ENCODE measurements at regions not wholly inside any gene's neighbourhood (a gene's known extent, or its start where the extent isn't known, plus 50 kb on each side); places are given as distances from the start of the nearest gene placed in this dataset.
A peak's percentile ranks its signal among the peaks of the same experiment; 100 is the strongest.
"Not testable (repeated sequence)": the region's sequence is repeated elsewhere in the genome, so short reads cannot be mapped to it uniquely, and the experiment has no call there.

DNA sequence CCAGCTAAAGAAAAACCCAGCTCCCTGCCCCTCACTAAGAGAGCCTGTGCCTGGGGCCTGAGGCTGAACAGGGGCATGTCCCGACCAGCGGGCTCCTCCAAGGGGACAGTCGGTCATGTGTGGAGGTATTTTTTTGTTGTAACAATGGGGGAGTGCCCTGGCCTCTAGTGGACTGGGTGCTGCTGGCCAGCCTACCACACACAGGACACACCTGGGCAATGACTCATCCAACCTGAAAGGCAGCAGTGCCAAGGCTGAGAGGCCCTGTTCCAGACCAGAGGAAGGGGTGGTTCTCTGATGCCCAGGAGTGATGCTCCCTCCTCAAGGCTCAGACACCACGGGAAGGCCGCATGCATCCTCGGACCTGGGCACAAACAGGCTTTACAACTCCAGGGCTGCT is 181.5 kb downstream of the OLFM1 start:
- DNase-seq (ENCODE audit: extremely low read depth, low read depth) = no peak

DNA sequence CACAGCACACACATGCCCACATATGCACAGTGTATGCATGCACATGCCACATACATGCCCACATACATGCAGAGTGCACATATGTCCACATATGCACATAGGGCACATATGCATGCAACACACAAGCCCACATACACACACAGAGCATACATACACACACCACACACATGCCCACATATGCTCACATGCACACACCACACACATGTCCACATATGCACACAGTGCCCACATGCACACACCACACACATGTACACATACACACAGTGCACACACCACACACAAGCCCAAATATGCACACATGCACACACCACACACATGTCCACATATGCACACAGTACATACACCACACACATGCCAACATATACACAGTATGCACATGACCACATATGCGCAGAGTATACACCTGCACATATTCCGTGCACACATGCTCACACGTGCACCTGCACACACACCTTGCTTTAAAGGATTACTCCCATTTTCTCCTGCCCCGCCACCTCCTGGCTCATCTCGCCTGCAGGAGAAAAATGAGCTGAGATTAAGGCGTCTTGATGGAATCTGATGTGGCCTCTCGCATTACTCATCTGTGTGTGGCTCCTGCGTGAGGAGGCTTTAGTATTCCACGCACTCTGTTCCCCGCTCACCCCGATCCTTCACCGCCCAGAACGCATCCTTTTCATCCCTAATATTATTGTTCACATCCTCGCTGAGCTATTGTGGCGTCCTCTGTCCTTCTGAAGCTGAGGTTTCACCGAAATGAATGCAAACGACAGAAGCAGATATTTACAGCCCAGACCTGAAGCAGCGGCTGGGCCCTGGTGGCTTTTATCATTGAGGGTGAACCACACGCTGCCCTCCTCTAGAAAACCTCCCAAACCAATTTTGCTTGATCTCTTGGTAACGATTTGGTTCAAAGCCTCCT is 182.7 kb downstream of the OLFM1 start:
- DNase-seq (ENCODE audit: extremely low read depth, low read depth) = no peak

DNA sequence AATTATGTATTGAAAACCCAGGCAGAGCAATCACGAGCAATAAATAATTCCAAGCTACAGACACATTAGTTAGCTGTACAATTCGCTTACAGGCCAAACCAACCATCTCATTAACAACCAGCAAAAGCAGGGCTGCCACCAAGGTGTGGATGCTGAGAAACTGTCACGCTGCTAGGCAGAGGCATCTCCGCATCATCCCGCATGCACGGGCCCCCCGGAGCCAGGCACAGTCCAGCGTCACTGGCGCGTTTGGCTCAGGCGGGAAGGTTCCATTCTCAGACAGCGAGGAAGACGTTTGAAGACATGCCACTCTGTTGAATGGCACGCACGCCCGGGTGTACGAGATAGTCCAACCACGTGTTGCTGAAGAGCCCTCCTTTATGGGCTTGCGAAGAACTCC is 184.0 kb downstream of the OLFM1 start:
- no peak for DNase-seq (ENCODE audit: extremely low read depth, low read depth)

DNA sequence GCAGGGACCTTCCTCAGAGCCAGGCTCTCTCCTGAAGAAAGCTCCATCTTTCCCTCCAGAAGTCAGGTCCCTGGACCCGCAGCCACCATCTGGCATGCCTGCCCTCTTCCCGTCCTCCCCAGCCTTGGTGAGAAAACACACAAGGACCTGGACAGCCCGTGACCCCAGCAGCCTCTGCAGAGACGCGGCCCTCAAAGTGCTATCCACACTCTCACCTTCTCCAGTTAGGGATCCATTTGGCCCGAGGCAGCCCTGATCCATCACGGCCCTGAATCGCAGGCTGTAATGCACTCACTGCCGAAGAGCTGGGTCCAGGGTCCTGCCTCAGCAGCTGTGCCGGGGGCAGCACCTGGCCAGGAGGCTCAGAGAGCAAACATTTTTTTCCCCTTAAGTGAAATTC is 185.1 kb downstream of the OLFM1 start:
- no peak for DNase-seq (ENCODE audit: extremely low read depth, low read depth)

DNA sequence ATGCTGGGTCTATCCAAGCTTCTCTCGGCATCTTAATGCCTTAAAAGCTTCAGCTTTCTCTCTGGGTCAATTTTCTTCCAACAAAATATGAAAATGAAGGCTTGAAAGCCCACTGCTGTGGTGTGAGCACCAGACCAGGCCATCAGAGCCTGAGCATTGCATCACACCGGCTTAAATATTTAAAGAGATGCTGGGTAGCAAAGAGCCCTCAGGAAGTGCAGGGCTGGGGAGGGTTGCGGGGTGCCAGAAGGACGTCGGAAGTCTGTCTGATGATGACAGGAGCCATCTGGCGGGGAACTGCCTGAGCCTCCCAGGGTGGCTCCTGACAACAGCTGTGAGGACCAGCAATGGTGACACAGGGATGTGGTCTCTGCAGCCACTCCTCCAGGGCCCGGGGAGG is 185.5 kb downstream of the OLFM1 start:
- DNase-seq (ENCODE audit: extremely low read depth, low read depth) = no peak

DNA sequence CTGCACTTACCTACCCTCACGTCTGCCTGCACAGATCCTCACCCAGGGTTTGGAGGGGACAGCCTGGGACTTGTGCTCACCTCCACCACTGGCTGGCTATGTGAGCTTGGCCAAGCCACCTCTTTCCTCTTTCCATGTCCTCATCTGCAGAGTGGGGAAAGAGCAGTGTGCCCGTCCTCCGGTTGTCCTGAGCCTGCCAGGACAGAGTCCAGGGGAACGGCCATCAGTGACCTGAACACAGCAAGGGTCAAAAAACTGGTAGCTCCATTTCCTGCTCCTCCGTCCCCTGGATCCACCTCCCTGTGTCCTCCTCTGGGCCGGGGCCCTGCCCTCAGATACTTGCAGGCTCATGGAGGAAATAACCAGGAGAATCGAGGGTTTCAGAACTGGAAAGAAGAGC is 187.7 kb downstream of the OLFM1 start:
- no peak for DNase-seq (ENCODE audit: extremely low read depth, low read depth)

DNA sequence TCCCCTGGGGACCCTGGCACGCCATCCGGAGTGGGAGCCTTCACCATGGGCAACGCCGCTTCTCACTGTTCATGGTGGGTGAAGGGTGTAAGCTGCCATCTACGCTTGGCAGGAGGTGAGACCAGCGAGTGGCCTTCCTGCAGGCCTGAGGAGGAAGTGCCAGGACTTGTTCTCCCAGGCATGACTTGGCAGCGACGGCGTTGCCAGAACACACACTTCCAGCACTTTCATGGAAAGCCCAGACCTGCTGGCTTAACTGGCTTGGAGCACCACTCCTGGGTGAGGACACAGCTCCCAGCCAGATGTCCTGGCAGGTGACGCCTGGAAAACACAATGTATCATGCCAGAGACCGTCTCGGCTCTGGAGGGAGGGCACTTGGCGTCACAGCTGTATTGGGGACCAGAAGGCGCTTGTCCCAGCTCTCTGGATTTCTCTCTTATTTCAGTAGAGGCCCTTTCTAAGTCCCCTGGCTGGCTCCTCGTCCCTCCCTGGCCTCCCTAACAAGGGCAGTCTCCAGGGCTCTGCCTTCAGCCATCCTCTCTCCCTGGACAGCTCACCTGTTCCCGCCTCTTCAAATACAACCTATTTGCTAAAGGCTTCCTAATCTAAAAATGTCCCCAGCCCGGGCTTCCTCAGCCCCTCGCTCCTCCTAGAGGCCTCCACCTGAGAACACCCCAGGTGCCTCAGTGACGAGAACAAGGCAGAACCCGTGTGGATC is 188.3 kb downstream of the OLFM1 start:
- no peak for DNase-seq (ENCODE audit: extremely low read depth, low read depth)

DNA sequence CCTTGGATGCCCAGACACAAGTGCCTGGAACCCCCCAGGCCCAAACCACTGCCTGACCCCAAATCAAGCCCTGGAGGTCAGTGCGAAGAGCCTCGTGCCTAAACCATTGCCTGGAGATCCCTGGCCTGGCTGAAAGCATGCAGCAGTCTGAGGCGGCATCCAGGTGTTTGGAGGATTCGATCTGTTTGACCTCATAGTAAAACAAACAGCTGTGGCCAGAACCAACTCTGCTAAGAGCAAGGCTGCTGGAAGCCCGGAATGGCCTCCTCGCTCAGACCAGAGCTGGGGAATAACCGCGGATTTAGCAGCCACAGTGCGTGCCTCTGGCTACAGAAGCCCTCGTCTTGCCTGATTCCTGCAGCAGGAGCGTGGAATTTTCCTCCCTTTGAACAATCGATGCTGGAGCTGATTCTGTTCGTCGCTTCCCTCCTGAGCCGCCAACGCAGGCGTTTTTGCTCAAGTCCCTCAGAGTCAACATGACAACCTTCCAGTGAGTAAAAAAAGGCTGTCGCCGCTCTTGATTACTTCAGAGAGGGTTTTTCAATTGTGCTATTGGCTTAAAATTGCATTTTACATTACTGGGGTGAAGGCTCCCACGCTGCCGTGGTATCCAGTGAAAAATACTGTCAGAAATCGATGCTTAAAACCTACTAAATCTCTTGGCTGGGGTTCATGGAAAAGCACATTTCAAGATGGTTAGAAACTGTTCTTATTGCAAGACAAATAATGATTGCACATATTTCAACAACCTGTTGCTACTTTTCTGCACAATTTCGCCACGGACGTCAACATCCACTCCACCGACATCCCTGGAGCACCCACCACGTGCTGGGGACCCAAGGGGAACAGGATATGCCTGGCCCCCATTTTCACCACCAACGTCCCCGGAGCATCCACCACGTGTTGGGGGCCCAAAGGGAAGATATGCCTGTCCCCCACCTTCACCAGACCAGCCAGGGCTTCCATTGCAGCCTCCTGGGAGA is 190.0 kb downstream of the OLFM1 start:
- DNase-seq (ENCODE audit: extremely low read depth, low read depth) = no peak

DNA sequence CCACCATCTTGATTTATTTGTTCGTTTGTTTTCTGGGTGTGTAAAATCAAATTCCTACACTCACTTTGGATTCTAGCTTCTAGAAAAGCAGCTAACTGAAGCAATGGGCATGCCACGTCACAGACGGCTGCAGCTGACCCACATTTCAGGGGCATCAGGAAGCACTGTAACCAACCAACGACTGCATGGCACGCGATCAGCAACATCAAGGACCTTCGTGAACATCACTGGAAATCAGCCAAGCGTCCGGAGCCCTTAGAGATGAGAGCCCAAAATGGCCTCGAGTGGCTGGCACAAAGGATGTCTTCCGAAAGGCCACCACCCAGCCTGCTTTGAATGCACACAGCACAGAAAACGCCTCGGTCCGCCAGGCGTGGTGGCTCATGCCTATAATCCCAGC is 191.1 kb downstream of the OLFM1 start:
- no peak for DNase-seq (ENCODE audit: extremely low read depth, low read depth)

DNA sequence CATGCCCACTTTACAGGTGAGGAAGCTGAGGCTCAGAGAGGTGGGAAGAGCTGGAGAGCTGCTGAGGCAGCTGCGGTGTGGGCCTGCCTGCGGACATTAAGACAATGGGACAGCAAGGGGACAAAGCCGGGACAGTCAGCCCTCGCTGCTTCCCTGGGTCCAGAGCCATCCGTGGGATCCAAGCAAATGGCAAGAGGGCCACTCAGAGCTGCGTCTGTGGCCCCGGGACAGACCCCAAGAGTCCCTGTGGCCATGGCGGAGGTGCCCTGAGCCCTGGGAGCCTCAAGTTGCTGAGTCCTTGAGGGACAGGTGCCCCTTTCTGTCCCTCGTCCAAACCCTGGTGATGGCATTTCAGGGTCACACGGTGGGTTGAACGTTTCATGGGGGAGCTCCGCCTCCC is 191.9 kb downstream of the OLFM1 start:
- DNase-seq (ENCODE audit: extremely low read depth, low read depth) = no peak

DNA sequence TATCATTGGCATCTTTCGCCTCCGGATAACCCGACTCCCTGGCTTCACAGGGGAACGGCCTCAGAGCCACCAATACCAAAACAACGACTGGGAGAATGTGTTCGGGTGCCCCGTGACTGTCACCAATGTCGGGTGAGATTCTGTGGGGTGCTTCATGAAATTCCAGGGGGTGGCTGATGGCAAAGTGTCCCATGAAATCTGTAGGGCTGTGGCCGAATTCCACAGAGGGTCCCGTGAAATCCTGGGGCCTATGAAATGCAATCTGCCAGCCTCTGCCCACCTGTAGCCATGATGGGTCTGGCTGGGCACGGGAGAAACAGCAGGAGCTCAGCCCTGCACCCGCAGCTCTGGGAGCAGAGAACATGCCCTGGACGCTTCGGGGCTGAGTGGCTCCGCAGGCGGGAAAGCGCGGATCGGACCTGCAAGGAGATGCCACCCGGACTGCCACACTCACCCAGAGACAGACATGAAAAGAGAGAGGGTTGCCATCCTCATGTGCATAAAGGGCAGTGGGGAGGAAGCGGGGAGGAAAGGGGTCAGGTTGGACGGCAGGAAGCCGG is 192.4 kb downstream of the OLFM1 start:
- no peak for DNase-seq (ENCODE audit: extremely low read depth, low read depth)

DNA sequence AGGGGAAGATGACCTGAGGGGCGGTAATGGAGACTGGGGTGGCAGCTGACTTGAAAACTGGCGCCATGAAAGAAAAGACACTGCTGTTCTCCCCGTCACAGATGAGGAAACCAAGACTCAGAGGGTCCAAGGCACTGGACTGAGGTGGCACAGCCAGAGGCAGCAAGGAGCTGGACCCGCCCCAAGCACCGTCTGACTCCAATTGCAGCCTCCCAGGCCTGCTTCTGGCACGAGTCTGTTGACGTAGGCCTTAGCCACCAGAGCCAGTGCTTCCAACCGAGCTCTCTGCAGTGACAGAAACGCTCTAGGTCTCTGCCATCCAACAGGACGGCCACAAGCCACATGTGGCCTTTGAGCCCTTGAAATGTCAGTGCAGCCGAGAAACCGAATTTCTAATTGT is 193.2 kb downstream of the OLFM1 start:
- no peak for DNase-seq (ENCODE audit: extremely low read depth, low read depth)

DNA sequence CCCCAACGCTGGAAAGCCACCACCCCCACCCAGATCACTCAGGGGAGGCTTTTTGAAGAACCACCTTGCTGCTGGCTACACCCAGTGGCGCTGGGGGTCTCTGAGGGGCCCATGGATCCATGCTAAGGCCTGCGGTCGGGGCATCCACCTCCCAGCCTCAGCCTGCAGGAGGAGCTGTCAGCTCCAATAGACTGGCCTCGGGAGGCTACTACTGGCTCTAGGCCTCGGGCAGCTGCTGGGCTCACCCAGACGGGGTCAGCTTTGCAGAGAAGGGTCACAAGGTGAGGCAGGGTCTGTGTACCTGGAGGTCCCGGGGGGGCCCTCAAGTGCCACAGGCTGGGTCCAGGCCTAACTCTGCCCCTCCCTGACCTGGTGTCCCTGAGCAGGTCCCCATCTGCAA is 193.7 kb downstream of the OLFM1 start:
- DNase-seq (ENCODE audit: extremely low read depth, low read depth) = no peak

DNA sequence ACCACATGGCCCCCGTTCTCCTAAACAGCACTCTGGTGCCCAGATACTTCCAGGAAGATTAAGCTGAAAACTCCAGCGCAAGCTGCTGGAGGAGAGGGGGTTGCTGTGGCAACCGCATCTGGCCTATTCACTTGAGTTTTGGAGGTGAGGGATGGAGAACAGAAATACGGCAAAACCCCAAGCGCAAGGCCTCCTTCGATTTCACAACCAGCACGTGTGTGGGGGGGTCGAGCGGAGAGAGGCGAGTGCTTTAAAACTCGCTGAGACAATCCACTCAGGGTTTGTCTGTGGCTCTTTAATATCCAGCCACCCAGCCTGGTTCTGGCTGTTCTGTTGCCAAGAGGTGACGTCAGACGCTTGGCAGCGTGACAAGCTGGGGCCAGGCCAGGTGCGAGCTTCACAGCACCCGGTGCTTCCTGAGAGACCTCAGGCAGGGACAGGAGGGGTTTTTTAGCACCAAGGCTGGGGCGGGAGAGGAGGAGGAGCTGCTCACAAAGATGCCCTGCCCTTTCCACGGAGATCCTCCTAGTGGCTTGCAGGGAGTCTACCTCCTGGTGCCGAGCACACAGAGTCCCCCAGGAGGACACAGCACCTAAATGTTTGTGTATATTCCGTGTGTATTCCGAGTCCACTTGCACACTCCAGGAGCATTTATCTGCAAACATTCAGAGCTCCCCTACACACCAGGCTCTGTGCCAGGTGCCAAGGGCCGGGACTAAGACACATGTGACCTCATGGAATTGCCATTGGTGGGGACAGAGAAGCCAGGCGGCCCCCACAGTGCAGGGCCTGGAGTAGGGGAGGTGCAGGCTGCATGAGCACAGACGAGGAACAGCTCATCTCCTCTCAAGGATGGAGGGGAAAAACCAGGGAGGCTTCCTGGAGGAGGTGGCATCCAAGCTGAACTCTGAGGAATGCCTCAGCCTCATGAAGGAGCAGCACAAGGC is 194.6 kb downstream of the OLFM1 start:
- peak; percentile 7 for DNase-seq (ENCODE audit: extremely low read depth, low read depth)

DNA sequence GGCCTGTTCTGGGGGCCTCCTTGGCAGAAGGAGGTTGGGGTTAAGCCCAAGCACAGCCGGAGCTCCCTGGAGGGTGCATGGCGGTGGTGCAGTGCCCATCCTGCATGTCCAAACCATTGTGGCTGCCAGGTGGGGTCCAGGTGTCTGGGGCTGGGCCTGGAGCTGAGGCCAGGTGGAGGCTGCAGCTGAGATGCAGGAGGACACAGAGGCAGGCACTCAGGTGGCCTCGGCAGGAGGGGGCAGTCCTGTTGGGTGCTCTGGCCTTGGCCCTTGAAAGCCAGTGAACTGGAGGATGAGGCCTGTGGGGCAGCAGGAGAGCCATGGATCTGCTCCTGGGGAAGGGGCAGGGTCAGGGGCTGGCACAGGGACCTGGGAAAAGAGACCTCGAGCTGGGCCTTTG is 195.3 kb downstream of the OLFM1 start:
- no peak for DNase-seq (ENCODE audit: extremely low read depth, low read depth)

DNA sequence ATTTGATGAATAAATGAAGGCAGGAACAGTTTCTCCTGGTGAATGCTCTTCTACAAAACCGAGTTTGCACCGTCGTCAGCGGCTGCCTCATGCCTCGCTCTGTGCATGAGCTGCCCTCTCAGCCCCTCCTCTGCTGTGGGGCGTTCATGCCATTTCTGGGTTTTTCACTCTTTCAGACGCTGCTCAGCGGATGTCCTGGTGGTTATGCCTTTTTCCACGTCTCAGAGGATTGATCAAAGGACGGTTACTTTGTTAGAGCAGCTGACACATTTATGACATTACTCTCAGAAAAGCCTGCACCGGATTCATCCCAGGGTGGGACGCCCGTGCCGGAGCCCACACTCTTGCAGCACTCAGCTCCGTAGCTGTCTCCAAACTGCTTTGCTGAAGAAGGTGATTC is 195.9 kb upstream of the PPP1R26 start:
- no peak for DNase-seq (ENCODE audit: extremely low read depth, low read depth)

DNA sequence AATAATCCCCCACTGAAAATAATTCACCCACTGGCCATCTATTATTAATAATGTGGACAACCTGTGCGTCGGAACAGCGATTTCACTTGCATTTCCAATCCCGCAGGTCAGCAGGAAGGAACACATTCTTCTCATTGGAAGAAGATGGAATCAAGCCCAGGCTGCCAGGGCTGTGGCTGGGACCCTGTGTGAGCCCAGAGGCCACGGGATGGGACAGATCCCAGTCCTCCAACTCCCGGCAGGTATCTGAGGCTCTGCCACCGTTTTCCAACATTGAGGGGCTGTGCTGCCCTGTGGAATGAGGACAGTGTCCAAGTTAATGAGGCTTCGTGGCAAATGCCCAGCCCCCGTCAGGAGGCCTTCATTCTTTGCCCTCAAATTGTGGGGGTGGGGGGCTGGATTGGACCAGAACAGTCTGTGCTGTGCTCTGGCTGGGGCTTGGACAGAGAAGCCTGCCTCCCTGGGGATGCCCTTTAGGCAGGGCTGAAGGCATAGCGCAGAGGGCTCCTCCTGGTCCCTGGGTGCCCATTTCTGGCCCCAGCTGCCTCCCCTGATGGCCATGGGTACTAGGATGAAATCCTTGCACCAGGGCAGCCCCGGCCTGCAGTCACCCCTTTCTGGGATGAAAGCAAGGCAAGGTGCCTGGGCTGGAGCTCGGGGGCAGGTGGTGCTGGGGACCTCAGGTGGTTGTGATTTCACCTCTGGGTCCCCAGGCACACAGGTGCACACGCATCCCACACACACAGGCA is 195.0 kb upstream of the PPP1R26 start:
- no peak for DNase-seq (ENCODE audit: extremely low read depth, low read depth)

DNA sequence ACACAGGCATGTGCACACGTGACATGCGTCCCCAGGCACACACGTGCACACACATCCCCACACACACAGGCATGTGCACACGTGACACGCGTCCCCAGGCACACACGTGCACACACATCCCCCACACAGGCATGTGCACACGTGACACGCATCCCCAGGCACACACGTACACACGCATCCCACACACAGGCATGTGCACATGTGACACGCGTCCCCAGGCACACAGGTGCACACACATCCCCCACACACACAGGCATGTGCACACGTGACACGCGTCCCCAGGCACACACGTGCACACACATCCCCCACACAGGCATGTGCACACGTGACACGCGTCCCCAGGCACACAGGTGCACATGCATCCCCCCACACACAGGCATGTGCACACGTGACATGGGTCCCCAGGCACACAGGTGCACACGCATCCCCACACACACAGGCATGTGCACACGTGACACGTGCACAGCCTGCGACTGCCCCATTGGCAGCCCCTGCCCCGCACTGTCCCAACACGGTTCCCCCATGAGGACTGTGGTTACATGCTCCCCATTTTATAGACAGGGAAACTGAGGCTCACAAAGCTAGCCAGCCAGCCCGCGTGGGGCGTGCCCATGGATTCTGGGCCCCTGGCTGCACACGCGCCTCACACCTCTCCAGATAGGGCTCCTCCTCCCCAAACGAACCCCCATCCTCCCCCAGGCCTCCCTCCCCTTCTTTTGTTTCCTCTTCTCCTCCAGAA is 193.2 kb upstream of the PPP1R26 start:
- DNase-seq (ENCODE audit: extremely low read depth, low read depth) = not testable (repeated sequence)
